ENCODE measurements at regions not wholly inside any gene's neighbourhood (a gene's known extent, or its start where the extent isn't known, plus 50 kb on each side); places are given as distances from the start of the nearest gene placed in this dataset.

DNA sequence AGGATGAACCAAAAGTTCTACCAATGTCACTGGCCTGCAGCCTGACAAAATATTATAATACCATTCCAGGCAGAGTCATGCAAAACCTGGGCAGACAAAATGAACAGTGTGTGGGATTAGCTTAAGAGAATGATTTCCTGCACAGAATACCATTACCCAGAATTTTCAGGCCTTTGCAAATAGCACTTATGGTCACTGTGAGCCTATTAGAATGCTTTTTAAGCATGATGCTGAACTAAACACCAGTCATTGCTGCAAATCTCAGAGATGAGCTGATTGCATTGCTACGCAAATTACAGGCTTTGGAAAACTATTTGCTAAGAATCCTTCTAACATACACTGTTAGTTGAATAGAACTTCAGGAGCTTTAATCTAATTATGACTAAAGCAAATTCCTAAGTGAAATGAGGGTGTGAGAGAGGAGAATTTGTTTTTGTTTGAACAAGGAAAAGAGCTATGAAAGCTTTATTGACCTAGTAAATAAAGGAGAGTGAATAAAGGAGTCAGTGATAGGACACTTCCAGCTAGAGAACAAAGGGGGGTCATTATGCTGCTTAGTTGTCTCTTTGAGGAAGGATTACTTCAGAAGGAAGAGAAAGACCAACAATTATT, 398.8 kb downstream of the HS3ST3B1 start:
- TF ChIP-seq, protein P1, sequence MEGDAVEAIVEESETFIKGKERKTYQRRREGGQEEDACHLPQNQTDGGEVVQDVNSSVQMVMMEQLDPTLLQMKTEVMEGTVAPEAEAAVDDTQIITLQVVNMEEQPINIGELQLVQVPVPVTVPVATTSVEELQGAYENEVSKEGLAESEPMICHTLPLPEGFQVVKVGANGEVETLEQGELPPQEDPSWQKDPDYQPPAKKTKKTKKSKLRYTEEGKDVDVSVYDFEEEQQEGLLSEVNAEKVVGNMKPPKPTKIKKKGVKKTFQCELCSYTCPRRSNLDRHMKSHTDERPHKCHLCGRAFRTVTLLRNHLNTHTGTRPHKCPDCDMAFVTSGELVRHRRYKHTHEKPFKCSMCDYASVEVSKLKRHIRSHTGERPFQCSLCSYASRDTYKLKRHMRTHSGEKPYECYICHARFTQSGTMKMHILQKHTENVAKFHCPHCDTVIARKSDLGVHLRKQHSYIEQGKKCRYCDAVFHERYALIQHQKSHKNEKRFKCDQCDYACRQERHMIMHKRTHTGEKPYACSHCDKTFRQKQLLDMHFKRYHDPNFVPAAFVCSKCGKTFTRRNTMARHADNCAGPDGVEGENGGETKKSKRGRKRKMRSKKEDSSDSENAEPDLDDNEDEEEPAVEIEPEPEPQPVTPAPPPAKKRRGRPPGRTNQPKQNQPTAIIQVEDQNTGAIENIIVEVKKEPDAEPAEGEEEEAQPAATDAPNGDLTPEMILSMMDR (IDR thresholded peaks at IDR 0.05 in 4 of 5, conservative IDR thresholded peaks at IDR 0.05 in 1 of 5), result no peak
- no peak for TF ChIP-seq POLR2A (IDR thresholded peaks at IDR 0.05)

All from gastrocnemius medialis (tissue), 4 donors.